ENCODE measurements at regions not wholly inside any gene's neighbourhood (a gene's known extent, or its start where the extent isn't known, plus 50 kb on each side); places are given as distances from the start of the nearest gene placed in this dataset.

DNA sequence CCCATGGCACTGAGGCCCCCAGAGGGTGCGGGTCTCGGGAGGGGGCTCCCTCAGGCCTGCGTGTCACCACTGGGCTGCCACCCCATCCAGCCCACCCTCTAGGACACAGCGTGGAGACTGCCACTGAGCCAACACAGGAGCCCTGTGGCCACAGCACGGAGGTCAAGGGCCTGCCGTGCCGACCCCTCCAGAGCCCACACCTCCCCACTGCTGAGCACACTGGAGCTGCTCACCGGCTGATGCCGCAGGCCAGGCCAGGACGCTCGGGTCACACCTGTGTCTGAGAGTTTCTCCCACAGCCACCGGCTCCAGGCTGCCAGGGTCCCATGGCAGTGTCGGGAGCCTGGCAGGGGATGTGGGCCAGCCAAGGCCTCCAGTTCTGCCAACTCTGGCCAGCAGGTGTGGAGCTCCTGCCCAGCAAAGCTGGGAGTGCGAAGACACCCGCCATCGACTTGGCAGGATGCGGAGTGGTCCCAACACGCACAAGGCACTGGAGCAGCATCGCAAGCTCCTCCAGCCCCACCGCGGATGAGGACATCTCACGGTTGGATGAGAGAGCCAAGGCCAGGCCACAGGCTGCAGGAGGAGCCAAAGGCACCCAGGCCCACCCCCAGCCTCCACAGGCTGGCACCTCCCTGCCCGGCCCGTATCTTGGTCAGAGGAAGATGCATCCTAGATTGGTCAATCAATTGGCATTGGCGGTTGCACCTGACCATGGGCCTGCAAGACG, 187.1 kb downstream of the BRD1 start:
- DNase-seq (ENCODE audit: low read depth), result no peak

DNA sequence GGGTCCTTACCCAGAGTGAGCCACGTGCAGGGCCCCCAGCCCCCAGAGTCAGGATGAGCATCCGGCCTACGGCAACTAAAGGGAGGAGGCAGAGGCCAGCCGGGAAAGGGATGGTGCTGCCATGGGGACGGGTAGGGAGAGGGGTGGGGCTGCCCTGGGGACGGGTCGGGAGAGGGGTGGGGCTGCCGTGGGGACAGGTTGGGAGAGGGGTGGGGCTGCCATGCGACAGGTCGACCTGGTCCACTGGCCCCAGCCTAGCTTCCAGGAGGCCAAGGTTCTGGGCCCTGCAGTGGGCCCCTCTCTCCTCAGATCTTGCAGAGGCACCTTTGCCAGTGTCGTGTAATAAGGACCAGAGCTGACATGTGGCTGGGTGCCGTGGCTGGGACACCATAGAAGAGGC, 187.7 kb downstream of the BRD1 start:
- no peak for DNase-seq (ENCODE audit: low read depth)

DNA sequence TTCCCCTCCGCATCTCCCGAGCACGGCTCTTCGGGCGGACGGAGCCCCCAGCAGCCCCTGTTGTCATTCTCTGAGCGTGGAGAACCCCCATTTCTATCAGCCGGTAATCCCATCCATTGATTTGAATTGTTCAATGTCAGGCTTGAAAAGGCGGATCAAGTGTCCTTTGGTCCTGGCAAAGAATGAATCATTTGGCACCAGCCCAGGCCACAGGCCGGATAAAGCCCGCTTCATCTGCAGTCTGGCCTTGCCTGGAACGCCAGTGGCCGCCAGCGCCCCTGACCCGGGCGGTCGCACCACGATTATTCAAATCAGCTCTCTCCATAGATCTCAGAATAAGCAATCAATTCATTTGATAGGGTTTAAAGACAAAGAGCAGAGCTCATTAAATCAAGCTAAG, 188.9 kb downstream of the BRD1 start:
- DNase-seq (ENCODE audit: low read depth), result no peak

DNA sequence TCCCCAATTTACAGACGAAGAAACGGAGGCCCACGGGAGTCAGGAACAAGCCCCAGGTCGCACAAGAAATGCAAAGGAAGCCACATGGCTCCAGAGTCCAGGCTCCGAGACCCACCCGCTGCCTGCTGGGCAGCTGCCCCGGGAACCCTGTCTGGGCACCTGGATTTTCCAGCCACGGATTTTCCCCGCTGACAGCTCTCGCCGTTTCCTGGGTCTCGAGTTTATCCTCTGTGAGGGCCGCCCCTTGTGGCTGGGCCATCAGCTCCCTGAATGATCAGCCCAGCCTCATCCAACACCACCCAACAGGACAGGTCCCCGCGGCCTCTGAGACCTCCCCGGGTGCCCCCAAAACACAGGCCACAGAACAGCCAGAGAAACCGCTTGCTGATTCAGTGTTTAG, 189.7 kb downstream of the BRD1 start:
- DNase-seq (ENCODE audit: low read depth), result no peak

DNA sequence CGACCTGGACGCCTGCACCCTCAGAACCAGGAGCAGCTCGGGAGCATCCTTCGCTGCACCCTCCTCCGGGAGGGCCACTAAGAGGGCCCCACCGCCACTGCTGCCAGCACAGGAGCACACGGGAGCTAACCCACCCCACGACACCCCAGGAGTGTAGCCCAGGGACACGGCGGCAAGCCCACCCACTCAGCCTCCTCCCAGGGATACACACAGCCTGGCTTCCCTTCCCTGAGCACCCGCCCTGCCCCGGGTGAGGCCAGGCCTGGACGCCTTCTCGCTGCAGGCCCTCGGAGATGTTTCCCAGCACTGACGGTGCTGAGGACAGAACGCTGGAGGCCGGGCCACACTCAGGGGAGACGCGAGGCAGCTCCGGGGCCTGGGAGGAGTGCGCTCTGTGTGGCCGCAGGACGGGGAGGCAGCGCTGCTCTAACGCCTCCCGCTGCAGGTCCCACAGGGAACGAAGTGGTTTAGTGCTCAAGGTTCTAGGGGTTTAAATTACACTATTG, 190.4 kb downstream of the BRD1 start:
- no peak for DNase-seq (ENCODE audit: low read depth)

DNA sequence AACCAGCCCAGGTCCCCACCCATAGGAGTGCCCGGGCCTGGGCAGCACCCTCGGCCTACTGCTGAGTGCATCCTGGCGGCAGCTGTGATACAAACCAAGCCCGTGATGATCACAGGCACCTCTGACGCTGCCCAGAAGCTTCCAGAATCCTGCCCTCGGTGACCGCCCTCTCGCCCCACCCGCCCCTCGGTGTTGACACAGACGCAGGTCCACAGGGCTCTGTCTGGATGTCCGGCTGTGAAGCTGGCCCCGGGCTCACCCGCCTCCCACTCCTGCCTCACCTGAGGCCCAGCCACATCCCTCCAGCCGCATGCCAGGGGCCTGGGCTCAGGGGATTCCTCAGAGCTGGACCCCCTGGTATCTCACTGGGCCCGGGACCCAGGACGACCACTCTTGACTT, 191.0 kb downstream of the BRD1 start:
- DNase-seq (ENCODE audit: low read depth), result no peak

DNA sequence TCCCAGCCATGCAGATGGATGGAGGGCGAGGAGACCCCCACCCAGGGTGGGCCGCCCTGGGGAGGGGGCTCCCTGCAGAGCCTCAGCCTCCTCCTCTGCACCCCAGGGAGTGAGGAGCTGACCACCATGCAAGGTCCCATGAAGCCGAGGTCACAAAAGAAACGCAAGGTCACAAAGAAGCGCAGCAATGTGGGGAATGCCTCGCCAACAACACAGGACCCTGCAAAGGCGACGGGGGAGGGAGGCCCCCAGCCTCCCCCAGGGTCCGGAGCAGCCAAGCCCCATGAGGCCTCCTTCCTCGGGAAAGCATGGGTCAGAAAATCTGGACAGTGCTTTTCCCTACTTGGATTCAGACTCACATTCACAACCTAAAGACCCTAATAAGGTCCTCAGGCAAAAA, 191.5 kb downstream of the BRD1 start:
- DNase-seq (ENCODE audit: low read depth), result no peak

DNA sequence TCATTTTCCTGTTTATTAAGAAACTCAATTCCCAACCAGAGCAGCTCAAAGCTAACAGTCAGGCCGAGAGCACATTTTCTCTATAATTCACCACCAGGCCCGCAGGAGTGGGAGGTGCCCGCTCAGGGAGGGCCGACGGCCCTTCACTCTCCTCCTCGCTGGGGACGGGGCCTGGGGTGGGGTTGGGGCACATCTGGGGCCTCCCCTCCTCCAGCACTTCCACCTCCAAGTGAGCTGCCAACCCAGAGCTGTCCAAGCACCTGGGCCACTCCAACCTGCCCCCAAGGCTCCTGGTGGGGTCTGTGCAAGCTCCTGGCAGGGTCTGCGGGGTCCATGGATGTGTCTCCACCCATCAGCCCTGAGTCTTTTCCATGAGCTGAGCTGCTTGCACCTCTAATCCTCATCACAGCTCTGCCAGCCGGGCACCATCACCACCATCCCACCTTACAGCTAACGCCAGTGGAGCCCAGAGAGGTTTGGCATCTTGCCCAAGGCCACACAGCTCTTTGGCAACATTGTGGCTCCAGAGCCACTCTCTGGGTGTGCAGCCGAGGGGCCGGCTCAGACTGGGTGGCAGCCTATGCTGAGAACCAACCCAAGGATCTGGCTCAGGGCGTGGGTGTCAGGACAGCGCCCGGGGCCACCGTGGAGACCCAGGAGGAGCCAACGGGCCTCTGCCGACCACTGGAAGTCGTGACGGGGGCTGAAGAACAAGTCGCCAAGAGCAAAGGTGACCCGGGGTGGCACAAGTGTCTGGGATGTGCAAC, 193.5 kb downstream of the BRD1 start:
- DNase-seq (ENCODE audit: low read depth), result no peak

DNA sequence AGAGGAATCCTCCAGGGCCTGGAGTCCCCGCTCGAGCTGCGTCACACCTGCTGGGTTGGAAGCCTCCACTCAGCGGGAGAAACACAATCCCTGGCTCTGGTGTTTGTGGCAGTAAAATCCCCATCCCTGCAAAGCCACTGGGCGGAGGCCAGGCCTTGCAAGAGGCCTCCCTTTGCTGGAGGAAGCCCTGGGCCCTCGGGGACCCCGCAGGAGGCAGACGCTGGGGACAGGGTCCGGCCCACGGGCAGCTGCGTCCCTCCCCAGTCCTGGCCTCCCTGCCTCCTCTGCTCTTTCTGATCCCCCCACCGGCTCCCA, 194.7 kb downstream of the BRD1 start:
- no peak for DNase-seq (ENCODE audit: low read depth)

DNA sequence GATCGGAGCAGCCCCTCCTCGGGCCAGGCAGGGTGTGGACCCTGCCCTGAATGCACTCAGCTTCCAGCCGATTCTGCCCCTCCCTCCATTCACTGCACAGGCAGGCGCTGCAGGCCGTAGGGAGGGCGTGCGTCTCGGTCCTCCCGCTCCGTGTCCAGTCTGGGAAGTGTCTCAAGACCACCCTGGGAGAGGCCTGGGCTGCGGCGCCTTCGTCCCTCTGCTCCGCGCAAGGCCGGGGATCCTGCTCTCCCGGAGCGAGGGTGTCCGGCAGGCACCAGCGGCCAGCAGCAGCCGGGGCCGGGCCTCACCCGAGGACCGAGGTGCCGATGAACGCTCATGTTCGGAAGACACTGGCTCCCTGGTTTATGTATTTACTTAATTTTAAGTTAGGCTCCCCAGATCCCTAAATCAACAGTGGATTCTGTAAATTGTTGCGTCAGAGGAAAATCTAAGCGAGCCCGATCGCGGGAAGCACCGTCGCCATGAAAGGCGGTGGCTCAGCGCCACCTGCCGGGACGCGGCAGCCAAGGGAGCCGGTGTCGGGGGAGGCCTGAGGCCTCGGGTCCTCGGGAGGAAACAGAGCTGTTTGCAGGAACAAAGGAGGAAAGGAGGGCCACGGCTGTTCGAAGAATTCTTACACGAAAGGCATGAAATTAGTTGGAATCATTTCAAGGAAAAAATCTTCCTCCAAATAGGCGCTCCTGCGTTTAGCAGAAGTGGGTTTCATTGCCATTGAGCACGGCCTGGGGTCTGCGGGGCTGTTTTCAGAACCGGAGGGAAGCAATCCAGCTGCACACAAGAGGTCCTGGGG, 195.3 kb downstream of the BRD1 start:
- DNase-seq (ENCODE audit: low read depth), result peak; percentile 3

DNA sequence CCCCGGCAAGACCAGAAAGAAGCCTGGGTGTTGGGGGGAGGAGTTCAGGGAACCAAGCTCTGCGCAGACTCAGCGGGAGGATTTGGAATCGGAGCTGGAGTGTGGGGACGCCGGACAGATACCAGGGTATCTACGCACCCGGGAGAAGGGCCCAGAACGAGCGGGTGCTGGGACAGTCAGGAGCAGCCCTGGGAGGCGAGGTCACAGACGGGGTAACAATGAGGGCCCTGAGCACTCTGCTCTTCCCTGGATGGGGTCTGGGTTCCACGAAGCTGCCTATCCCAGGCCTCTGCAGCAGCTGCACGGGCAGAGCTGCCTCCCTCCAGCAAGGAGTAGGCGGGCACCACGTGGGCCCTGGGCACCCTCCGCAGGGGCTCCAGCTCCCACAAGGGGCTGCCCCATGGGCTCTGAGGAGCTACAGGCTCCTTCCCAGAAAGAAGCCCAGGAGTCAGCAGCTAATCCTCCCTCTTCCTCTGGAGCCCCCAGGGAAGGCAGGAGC, 197.2 kb downstream of the BRD1 start:
- DNase-seq (ENCODE audit: low read depth), result no peak

DNA sequence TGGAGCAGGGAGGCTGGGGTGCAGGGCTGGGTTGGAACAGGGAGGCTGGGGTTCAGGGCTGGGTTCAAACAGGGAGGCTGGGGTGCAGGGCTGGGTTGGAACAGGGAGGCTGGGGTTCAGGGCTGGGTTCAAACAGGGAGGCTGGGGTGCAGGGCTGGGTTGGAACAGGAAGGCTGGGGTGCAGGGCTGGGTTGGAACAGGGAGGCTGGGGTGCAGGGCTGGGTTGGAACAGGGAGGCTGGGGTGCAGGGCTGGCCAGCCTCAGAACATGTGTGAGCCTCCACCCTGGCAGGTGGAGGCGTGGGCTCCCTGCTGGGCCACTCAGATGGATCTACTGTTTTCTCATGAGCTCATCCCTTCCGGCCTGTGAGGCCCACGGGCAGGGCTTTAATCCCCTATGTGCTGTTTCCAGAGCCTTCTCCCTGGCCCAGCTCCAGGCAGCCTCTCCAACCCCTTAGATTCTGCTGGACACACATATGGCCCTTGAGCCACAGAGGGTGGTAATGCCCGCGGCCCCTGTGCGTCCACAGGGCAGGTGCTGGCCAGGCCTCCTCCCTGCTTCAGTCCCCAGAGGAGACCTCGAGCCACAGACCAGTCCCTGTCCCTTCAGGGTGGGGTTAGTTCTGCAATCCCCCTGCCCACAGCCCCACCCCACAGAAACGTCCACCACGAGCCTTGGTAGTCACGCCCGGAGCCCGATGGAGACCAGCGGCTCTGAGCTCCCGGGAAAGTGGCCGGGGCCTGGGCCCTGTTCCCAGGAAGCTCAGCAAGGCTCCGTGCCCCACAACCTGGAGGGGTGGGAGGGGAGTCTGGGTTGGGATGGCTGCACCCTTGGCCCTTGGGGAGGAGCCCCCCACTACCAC, 197.9 kb downstream of the BRD1 start:
- DNase-seq (ENCODE audit: low read depth), result no peak

DNA sequence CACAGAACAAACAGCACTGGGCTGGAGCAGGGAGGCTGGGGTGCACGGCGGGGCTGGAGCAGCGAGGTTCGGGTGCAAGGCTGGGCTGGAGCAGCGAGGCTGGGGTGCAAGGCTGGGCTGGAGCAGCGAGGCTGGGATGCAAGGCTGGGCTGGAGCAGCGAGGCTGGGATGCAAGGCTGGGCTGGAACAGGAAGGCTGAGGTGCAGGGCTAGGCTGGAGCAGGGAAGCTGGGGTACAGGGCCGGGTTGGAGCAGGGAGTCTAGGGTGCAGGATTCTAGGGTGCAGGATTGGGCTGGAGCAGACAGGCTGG, 198.5 kb downstream of the BRD1 start:
- no peak for DNase-seq (ENCODE audit: low read depth)

DNA sequence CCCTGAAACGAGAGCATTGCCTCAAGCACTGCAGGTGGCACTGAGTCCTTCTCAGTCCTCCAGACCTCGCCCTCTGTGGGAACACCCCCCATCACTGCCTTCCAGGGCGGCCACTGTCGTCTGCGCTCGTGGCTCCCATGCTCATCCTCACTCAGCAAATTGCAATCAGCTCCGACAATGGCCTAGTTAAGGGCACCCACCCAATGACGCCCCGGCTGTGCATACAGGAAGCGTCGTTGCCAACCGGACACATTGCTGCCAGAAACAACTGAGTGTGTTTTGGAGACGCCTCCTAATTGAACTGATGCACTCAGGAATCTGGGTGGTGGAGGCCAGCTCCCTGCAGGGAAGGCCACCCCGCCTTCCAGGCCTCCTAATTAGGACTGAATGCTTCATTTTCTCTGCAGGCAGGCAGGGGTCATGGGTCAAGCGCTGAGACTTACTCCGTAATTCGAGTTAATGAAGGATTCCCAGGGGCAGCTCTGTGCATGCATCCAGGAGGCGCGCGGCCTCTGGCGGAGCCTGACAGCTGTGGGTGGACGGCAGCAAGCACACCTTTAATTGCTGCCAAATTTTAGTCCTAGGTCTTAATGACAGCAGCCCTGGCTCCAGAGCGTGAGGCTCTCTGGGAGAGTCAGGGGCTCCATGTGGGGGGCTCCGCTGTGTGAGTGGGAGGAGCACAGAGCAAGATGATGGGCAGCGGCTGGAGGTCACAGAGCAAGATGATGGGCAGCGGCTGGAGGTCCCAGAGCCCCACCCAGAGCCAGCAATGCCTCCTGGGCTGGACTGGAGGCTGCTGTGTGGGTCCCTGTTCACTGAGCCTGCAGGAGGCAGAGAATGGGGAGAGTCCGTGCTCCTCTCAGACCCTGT, 199.0 kb downstream of the BRD1 start:
- DNase-seq (ENCODE audit: low read depth), result no peak

DNA sequence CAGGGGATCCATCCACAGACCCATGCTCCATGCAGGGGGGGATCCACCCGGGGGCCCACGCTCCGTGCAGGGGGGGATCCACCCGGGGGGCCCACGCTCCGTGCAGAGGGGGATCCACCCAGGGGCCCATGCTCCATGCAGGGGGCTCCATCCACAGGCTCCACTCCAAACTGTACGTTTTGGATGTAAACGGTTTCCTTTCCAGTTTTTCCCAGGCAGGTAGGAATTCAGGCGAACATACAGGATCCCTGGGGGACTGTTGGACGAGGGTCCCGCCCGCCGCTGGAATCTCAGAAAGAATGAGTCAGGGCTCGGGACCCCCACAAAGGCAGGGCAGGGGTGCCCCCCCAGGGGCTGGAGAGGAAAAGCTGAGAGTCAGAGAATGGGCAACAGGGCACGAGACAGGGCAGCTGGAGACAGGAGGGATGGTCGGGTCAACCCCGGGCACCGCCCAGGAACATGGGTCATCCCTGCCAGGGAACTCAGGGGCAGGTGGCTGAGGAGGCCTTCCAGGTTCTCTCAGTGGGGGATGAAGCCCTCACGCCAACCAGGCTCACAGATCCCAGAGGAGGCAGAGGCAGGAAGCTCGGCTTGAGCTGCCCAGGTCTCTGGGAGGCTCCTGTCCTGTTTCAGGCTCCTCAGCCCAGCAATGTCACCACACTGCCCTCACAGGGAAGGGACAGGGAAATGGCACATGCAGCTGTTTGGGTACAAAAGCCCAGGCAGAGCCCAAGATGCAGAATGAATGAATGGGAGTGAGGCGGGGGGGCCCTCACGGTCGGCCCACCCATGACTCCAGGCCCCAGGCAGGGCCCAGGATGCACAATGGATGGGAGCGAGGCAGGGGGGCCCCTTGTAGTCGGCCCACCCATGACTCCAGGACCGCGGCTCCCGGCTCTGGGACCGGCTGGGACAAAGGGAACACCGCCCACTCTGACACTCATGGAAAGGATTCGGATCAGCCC, 200.2 kb downstream of the BRD1 start:
- no peak for DNase-seq (ENCODE audit: low read depth)

DNA sequence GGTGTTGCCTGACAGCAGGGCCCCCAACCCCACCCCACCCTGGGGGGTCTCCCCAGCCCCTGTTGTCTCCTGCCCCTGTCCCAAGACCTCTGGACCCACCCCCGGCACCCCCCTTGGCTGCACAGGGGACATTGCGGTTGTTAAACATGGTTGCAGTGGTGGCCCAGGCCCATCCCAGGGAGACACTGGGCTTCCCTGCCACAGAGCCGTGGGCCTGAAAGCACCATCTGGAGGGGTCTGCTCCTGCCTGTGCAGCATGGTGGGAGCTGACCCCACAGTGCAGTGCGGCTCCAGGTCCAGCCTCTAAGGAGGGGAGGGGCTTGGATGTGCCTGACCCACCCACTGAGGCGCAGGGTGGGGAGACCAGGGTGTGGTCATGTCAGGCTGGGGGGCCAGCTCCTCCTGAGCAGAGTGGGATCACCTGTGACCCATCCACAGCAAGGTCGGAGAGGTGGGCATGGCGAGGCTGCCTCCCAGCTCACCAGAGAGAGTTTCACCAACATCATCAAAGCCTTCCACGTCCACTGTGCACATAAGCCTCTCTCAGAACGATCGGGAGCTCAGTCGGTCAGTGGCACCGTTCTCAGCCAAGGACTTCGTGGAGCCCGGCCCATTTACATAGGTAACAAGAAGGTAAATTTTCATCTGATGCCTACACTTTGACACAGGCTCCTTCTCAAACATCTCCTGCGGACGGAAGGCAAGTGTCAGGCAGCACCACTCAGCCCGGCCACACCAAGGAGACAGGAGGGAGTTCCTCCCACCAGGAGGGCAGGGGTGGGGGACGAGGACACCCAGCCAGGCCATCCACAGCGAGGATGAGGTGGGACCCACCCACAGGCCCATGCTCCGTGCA, 201.1 kb downstream of the BRD1 start:
- DNase-seq (ENCODE audit: low read depth), result no peak

DNA sequence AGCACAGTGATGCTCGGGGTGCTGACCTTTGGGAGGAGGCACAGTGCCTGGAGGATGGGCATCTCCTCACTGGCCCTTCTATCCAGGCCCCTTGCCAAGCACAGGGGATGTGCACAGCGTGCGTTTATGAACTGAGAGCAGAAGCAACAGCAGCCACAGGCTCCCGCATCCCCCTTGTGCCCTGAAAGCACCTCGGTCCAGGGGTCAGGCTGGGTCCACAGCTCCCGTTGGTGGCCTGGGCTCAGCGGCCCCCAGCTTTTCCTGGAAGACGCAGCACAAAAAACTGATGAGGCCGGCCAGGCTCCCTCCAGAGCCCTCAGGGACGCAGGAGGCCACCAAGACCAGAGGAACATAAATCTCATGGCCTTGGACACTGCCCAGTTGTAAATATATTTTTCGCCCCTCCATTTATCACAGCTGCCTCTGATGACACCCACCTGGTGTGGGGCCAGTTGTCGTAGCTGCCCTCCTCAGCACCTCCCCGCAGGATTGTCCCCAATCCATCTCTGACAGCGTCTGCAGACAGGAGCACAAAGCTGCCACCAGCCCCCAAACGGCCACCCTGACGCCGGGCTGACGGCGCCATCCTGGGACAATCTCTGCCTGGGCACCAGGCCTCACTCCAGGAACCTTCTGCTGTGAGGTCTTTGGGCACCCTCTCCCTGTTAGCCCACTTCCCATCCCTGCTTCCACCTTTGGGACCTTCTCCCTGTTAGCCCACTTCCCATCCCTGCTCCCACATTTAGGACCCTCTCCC, 203.1 kb downstream of the BRD1 start:
- no peak for DNase-seq (ENCODE audit: low read depth)

DNA sequence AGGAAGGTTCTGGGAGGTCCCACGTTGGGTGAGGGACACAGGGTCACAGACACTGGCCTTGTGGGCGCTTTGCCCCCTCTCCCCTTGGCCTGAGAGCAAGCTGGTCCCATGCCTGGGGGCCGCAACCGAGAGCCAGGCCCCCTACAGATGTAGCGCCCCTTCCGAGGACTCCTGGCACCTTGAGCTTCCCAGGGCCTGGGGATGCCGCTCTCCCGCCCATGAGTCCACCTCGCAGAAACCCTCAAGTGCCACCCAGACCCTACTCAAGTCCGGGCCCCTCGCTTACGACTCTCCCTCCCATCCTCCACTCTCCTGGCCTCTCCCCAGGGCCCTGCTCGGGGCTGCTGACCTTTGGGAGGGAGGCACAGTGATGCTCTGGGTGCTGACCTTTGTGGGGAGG, 204.0 kb downstream of the BRD1 start:
- DNase-seq (ENCODE audit: low read depth), result no peak

All from GM04503 (cell line).